ENCODE measurements at regions not wholly inside any gene's neighbourhood (a gene's known extent, or its start where the extent isn't known, plus 50 kb on each side); places are given as distances from the start of the nearest gene placed in this dataset.

DNA sequence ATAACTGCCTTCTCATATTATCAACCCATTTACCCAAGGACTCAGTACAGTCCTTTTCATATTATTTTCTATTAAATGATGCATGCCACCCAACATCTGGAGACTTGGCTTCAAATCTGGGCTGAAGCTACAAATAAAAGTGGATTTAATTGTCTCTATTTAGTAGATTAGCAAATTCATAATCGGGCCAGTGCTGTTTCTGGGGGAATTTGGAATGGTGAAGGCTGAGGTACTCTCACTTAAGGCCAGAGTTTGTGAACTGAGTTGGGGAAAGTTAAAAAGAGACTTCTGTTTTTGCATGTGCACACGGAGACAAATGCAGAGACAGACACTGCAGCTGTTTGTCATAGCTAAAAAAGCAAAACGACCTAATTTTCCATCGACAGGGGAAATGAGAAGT is 100.9 kb downstream of the PFDN4 start:
- Mint-ChIP-seq H3K4me3 (no peak overlapping the region), H3K27ac (no peak overlapping the region), H3K4me1 (ENCODE audit: low read depth) (peaks cover 6% of the 10 kb centered on the region; the same call in 1 of the 2 replicates), H3K9me3 (no peaks in the 10 kb centered on the region), H3K36me3 (ENCODE audit: low read depth) (no peaks in the 10 kb centered on the region), H3K27me3 (ENCODE audit: insufficient read depth) (peaks cover 15% of the 10 kb centered on the region)
- DNase-seq: no peak
- TF ChIP-seq, protein P1, sequence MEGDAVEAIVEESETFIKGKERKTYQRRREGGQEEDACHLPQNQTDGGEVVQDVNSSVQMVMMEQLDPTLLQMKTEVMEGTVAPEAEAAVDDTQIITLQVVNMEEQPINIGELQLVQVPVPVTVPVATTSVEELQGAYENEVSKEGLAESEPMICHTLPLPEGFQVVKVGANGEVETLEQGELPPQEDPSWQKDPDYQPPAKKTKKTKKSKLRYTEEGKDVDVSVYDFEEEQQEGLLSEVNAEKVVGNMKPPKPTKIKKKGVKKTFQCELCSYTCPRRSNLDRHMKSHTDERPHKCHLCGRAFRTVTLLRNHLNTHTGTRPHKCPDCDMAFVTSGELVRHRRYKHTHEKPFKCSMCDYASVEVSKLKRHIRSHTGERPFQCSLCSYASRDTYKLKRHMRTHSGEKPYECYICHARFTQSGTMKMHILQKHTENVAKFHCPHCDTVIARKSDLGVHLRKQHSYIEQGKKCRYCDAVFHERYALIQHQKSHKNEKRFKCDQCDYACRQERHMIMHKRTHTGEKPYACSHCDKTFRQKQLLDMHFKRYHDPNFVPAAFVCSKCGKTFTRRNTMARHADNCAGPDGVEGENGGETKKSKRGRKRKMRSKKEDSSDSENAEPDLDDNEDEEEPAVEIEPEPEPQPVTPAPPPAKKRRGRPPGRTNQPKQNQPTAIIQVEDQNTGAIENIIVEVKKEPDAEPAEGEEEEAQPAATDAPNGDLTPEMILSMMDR (IDR thresholded peaks at IDR 0.05): no peak

GRCh38 chr20:54318892-54319291 is 111.0 kb downstream of the PFDN4 start:
- no peaks in the 10 kb centered on the region for H3K9me3 Mint-ChIP-seq
- TF ChIP-seq, protein P1 (IDR thresholded peaks at IDR 0.05): no peak
- no peak overlapping the region for H3K4me3 Mint-ChIP-seq
- no peak for DNase-seq
- H3K27me3 Mint-ChIP-seq (ENCODE audit: insufficient read depth): no peaks in the 10 kb centered on the region; the same call in none of the 2 replicates
- H3K4me1 Mint-ChIP-seq (ENCODE audit: low read depth): peaks cover 35% of the 10 kb centered on the region
- no peaks in the 10 kb centered on the region for H3K36me3 Mint-ChIP-seq (ENCODE audit: low read depth)
- no peak overlapping the region for H3K27ac Mint-ChIP-seq

- TF ChIP-seq, protein P1 (IDR thresholded peaks at IDR 0.05): no peak
- H3K36me3 Mint-ChIP-seq (ENCODE audit: low read depth): no peaks in the 10 kb centered on the region
- H3K9me3 Mint-ChIP-seq: no peaks in the 10 kb centered on the region
- DNase-seq: peak; percentile 28
- H3K27ac Mint-ChIP-seq: peak overlapping the region; percentile 4
- peaks cover 38% of the 10 kb centered on the region for H3K4me1 Mint-ChIP-seq (ENCODE audit: low read depth)
- no peaks in the 10 kb centered on the region; the same call in none of the 2 replicates for H3K27me3 Mint-ChIP-seq (ENCODE audit: insufficient read depth)
- H3K4me3 Mint-ChIP-seq: peak overlapping the region; percentile 41
Measured at GRCh38 chr20:54320148-54320607, 112.3 kb downstream of the PFDN4 start.

GRCh38 chr20:54321352-54322087 is 113.6 kb downstream of the PFDN4 start:
- no peak for DNase-seq
- no peak overlapping the region for H3K27ac Mint-ChIP-seq
- TF ChIP-seq, protein P1 (IDR thresholded peaks at IDR 0.05): no peak
- no peaks in the 10 kb centered on the region; the same call in 1 of the 2 replicates for H3K27me3 Mint-ChIP-seq (ENCODE audit: insufficient read depth)
- H3K4me1 Mint-ChIP-seq (ENCODE audit: low read depth): peaks cover 38% of the 10 kb centered on the region
- H3K9me3 Mint-ChIP-seq: no peaks in the 10 kb centered on the region
- H3K4me3 Mint-ChIP-seq: no peak overlapping the region
- no peaks in the 10 kb centered on the region for H3K36me3 Mint-ChIP-seq (ENCODE audit: low read depth)

- DNase-seq: no peak
- H3K36me3 Mint-ChIP-seq (ENCODE audit: low read depth): no peaks in the 10 kb centered on the region
- H3K27me3 Mint-ChIP-seq (ENCODE audit: insufficient read depth): no peaks in the 10 kb centered on the region; the same call in 1 of the 2 replicates
- peaks cover 38% of the 10 kb centered on the region for H3K4me1 Mint-ChIP-seq (ENCODE audit: low read depth)
- H3K27ac Mint-ChIP-seq: no peak overlapping the region
- H3K9me3 Mint-ChIP-seq: no peaks in the 10 kb centered on the region
- TF ChIP-seq, protein P1 (IDR thresholded peaks at IDR 0.05): no peak
- H3K4me3 Mint-ChIP-seq: no peak overlapping the region
Measured at GRCh38 chr20:54323227-54323734, 115.4 kb downstream of the PFDN4 start.
